H1 (cell line): ENCODE measurements at regions not wholly inside any gene's neighbourhood (a gene's known extent, or its start where the extent isn't known, plus 50 kb on each side); places are given as distances from the start of the nearest gene placed in this dataset.

Experiments
- CTCF ChIA-PET: fragments of 300-600 bp; sonication (Branson Sonifier 250); formaldehyde crosslinking; loops from one replicate; lab custom pipeline; 2021; ENCODE audit not compliant: partially characterized antibody; lab: Charles Lee
- POLR2A ChIA-PET: fragments of 300-600 bp; sonication (Branson Sonifier 250); formaldehyde crosslinking; loops from one replicate; lab custom pipeline; 2021; ENCODE audit warnings: inconsistent platforms; ENCODE audit not compliant: partially characterized antibody; lab: Charles Lee
- DNase-seq, 2 experiments: peaks; one replicate each; pipeline versions ENCODE4 v3.0.0 to v3.0.0-alpha.2; 2010 to 2022; ENCODE audit warnings: low spot score in 2 of 2, low read depth in 1 of 2, mixed read lengths in 1 of 2
- FAIRE-seq: peaks from 2 replicates; lab custom pipeline; 2011; peaks lifted over from hg19 to GRCh38; lab: Jason Lieb, UNC
- H2AFZ ChIP-seq: 2 replicates; pipeline ENCODE4 v1.8.1; 2012; ENCODE audit warnings: low read length, inconsistent platforms
- H2AK5ac ChIP-seq: 2 replicates; pipeline ENCODE4 v1.6.1; 2013; ENCODE audit warnings: low read depth, low read length
- H2BK120ac ChIP-seq: replicated peaks from 2 replicates; pipeline ENCODE3; 2013; ENCODE audit warnings: low read depth, low read length, inconsistent platforms
- H2BK12ac ChIP-seq: 2 replicates; pipeline ENCODE4 v1.6.1; 2013; ENCODE audit warnings: low read depth, low read length
- H2BK15ac ChIP-seq: 2 replicates; pipeline ENCODE4 v1.6.1; 2013; ENCODE audit warnings: low read length
- H2BK20ac ChIP-seq: 2 replicates; pipeline ENCODE4 v1.6.1; 2013; ENCODE audit warnings: low read length
- H2BK5ac ChIP-seq: 2 replicates; pipeline ENCODE4 v1.6.1; 2013; ENCODE audit warnings: low read depth, low read length
- H3K14ac ChIP-seq: 2 replicates; pipeline ENCODE4 v1.6.1; 2013; ENCODE audit warnings: inconsistent platforms; ENCODE audit not compliant: insufficient read length
- H3K18ac ChIP-seq: 2 replicates; pipeline ENCODE4 v1.6.1; 2013; ENCODE audit warnings: low read length; ENCODE audit errors: extremely low read depth
- H3K23ac ChIP-seq: 2 replicates; pipeline ENCODE4 v1.6.1; 2013; ENCODE audit warnings: inconsistent platforms; ENCODE audit not compliant: insufficient read length
- H3K23me2 ChIP-seq: 2 replicates; pipeline ENCODE4 v1.6.1; 2013; ENCODE audit warnings: low read depth, low read length
- H3K27ac ChIP-seq: 2 replicates; pipeline ENCODE4 v1.6.1; 2011; ENCODE audit warnings: low read depth, low read length, inconsistent platforms
- H3K27me3 ChIP-seq, 4 experiments: replicated peaks in 1 of 4; 1 replicate in 1 of 4; 2 replicates in 3 of 4; pipeline versions ENCODE4 v1.6.1 to v1.8.1; 2011 to 2013; ENCODE audit warnings: low read length in 3 of 4, mild to moderate bottlenecking in 3 of 4, inconsistent platforms in 2 of 4, mixed read lengths in 2 of 4, moderate library complexity in 1 of 4; ENCODE audit not compliant: control insufficient read depth in 3 of 4, insufficient read depth in 3 of 4; ENCODE audit errors: extremely low read depth in 1 of 4
- H3K36me3 ChIP-seq, 4 experiments: 2 replicates each; pipeline versions ENCODE4 v1.6.1 to v1.8.1; 2011 to 2013; ENCODE audit warnings: mild to moderate bottlenecking in 4 of 4, low read length in 3 of 4, moderate library complexity in 2 of 4, control low read depth in 1 of 4, inconsistent platforms in 1 of 4; ENCODE audit not compliant: insufficient read depth in 4 of 4, control insufficient read depth in 2 of 4
- H3K4ac ChIP-seq: replicated peaks from 2 replicates; pipeline ENCODE3; 2013; ENCODE audit warnings: low read length, low read depth, mixed read lengths, inconsistent platforms; ENCODE audit not compliant: insufficient read length
- H3K4me1 ChIP-seq, 4 experiments: replicated peaks in 1 of 4; 1 replicate in 1 of 4; 2 replicates in 3 of 4; pipeline versions ENCODE4 v1.6.1 to v1.8.1; 2011 to 2013; ENCODE audit warnings: low read length in 3 of 4, inconsistent platforms in 2 of 4, mixed read lengths in 1 of 4; ENCODE audit not compliant: insufficient read depth in 4 of 4, control insufficient read depth in 3 of 4
- H3K4me2 ChIP-seq, 2 experiments: 2 replicates each; pipeline versions ENCODE4 v1.6.1 to v1.8.1; 2011 to 2013; ENCODE audit warnings: low read depth in 2 of 2, low read length in 2 of 2, control low read depth in 1 of 2, inconsistent platforms in 1 of 2, mild to moderate bottlenecking in 1 of 2; ENCODE audit not compliant: insufficient read depth in 1 of 2
- H3K4me3 ChIP-seq, 4 experiments: fragments of 200-600, 300-600 bp in 1 of 4; sonication (generic), shearing (Covaris generic), sonication (Bioruptor Twin) in 1 of 4; 2 replicates each; pipeline versions ENCODE4 v1.5.1 to v1.8.1; 2011 to 2016; ENCODE audit warnings: low read length in 4 of 4, low read depth in 3 of 4, control low read depth in 2 of 4, inconsistent platforms in 2 of 4, mild to moderate bottlenecking in 2 of 4, mixed read lengths in 1 of 4, moderate library complexity in 1 of 4; ENCODE audit not compliant: insufficient read depth in 2 of 4; ENCODE audit errors: extremely low read depth in 1 of 4
- H3K56ac ChIP-seq: replicated peaks from 2 replicates; pipeline ENCODE3; 2013; ENCODE audit warnings: low read depth, mild to moderate bottlenecking, mixed read lengths, low read length, inconsistent platforms; ENCODE audit not compliant: insufficient read length
- H3K79me1 ChIP-seq: 2 replicates; pipeline ENCODE4 v1.6.1; 2013; ENCODE audit warnings: low read depth, low read length, control low read depth
- H3K79me2 ChIP-seq, 2 experiments: 2 replicates each; pipeline versions ENCODE4 v1.6.1 to v1.8.1; 2012 to 2013; ENCODE audit warnings: low read length in 2 of 2, mild to moderate bottlenecking in 2 of 2, inconsistent platforms in 1 of 2; ENCODE audit not compliant: insufficient read depth in 2 of 2, control insufficient read depth in 1 of 2
- H3K9ac ChIP-seq, 4 experiments: replicated peaks in 1 of 4; 1 replicate in 1 of 4; 2 replicates in 3 of 4; pipeline versions ENCODE4 v1.6.1 to v1.8.1; 2011 to 2013; ENCODE audit warnings: low read depth in 3 of 4, low read length in 3 of 4, control low read depth in 2 of 4, mild to moderate bottlenecking in 2 of 4, moderate library complexity in 2 of 4, inconsistent platforms in 1 of 4; ENCODE audit errors: extremely low read depth in 1 of 4
- H3K9me3 ChIP-seq, 2 experiments: 2 replicates each; pipeline versions ENCODE4 v1.6.1 to v1.8.1; 2012 to 2013; ENCODE audit warnings: mild to moderate bottlenecking in 2 of 2, moderate library complexity in 2 of 2, control low read depth in 1 of 2, inconsistent platforms in 1 of 2, low read depth in 1 of 2, low read length in 1 of 2, mixed read lengths in 1 of 2; ENCODE audit not compliant: insufficient read depth in 2 of 2
- H4K20me1 ChIP-seq, 2 experiments: replicated peaks in 1 of 2; 2 replicates each; pipeline versions ENCODE3 to v1.8.1; 2011 to 2013; ENCODE audit warnings: inconsistent platforms in 2 of 2, low read length in 2 of 2, mild to moderate bottlenecking in 1 of 2; ENCODE audit not compliant: insufficient read depth in 2 of 2, control insufficient read depth in 1 of 2
- H4K5ac ChIP-seq: 2 replicates; pipeline ENCODE4 v1.6.1; 2013; ENCODE audit warnings: low read length, low read depth, mixed read lengths, inconsistent platforms; ENCODE audit not compliant: insufficient read length
- H4K8ac ChIP-seq: 2 replicates; pipeline ENCODE4 v1.8.0; 2013; ENCODE audit warnings: mild to moderate bottlenecking, moderate library complexity, low read length, inconsistent platforms; ENCODE audit not compliant: insufficient read depth; ENCODE audit errors: extremely low read depth
- H4K91ac ChIP-seq: replicated peaks from 2 replicates; pipeline ENCODE3; 2013; ENCODE audit warnings: low read length, mixed read lengths, inconsistent platforms; ENCODE audit not compliant: insufficient read length
- ASH2L ChIP-seq: fragments of 200-600, 300-600 bp; sonication (generic); IDR thresholded peaks from one replicate; pipeline ENCODE4 v1.7.1; 2017; ENCODE audit warnings: low read length
- CBX8 ChIP-seq: fragments of 300-800, 300-1000 bp; sonication (generic); IDR thresholded peaks from 2 replicates; pipeline ENCODE4 v1.7.1; 2016; ENCODE audit warnings: low read depth, low read length, borderline replicate concordance
- CREB1 ChIP-seq: IDR thresholded peaks from 2 replicates; pipeline ENCODE4 v1.6.1; 2012; ENCODE audit warnings: inconsistent platforms
- GABPA ChIP-seq: IDR thresholded peaks from 2 replicates; pipeline ENCODE4 v1.6.1; 2011; ENCODE audit warnings: mild to moderate bottlenecking, low read length, moderate library complexity, borderline replicate concordance; ENCODE audit not compliant: insufficient read depth
- JUN ChIP-seq: IDR thresholded peaks from 2 replicates; pipeline ENCODE4 v1.6.1; 2011; ENCODE audit warnings: low read depth, mild to moderate bottlenecking, improper control_type of control experiment, low read length
- POLR2AphosphoS5 ChIP-seq: IDR thresholded peaks from 2 replicates; pipeline ENCODE4 v1.6.1; 2011; ENCODE audit warnings: low read depth, low read length
- POU5F1 ChIP-seq: IDR thresholded peaks from 2 replicates; pipeline ENCODE4 v1.6.1; 2011; ENCODE audit warnings: low read depth, mild to moderate bottlenecking, low read length, moderate library complexity
- SIN3A ChIP-seq, 2 experiments: IDR thresholded peaks in 1 of 2; conservative IDR thresholded peaks in 1 of 2; 2 replicates each; pipeline ENCODE4 v1.6.1; 2011 to 2012; ENCODE audit warnings: low read length in 2 of 2, improper control_type of control experiment in 1 of 2, low read depth in 1 of 2, mild to moderate bottlenecking in 1 of 2
- SP4 ChIP-seq: IDR thresholded peaks from 2 replicates; pipeline ENCODE4 v1.6.1; 2012; ENCODE audit warnings: low read length, inconsistent platforms
- TAF7 ChIP-seq: optimal IDR thresholded peaks from 2 replicates; pipeline ENCODE3; 2011; ENCODE audit warnings: low read depth, mild to moderate bottlenecking, inconsistent platforms, low read length, moderate library complexity, borderline replicate concordance
- TBP ChIP-seq: IDR thresholded peaks from 2 replicates; pipeline ENCODE4 v1.6.1; 2011; ENCODE audit warnings: low read depth, low read length, improper control_type of control experiment
- WGBS, 2 experiments: shearing (Covaris generic) in 1 of 2; methylation state at CpG; one replicate each; pipeline versions ENCODE4 v1.1.6 to v1.1.7; 2013 to 2015; ENCODE audit warnings: low lambda C conversion rate in 2 of 2, mixed read lengths in 2 of 2, inconsistent platforms in 1 of 2, low coverage in 1 of 2, missing lambda C conversion rate in 1 of 2; ENCODE audit not compliant: insufficient replicate concordance in 2 of 2, insufficient coverage in 1 of 2, insufficient read length in 1 of 2; ENCODE audit errors: extremely low coverage in 1 of 2, missing lambda C conversion rate in 1 of 2; 5-methylcytosine and 5-hydroxymethylcytosine counted together

- no peaks in the 10 kb centered on the region for H4K20me1 ChIP-seq
- no peak overlapping the region for H4K8ac ChIP-seq
- no peak overlapping the region for H3K23ac ChIP-seq
- no peak overlapping the region for H2BK5ac ChIP-seq
- H3K9ac ChIP-seq, result no peak overlapping the region
- no peaks in the 10 kb centered on the region for H3K79me2 ChIP-seq
- no peaks in the 10 kb centered on the region for H3K79me1 ChIP-seq
- POLR2A ChIA-PET, result no interaction called here
- no peak overlapping the region for H3K4me2 ChIP-seq
- H3K14ac ChIP-seq, result no peak overlapping the region
- no peak overlapping the region for H3K4me3 ChIP-seq
- FAIRE-seq (no peak), DNase-seq (no peak)
- H3K4ac ChIP-seq, result no peak overlapping the region
- H3K18ac ChIP-seq, result no peak overlapping the region
- no peak overlapping the region for H2BK12ac ChIP-seq
- no peaks in the 10 kb centered on the region for H3K9me3 ChIP-seq
- H3K27ac ChIP-seq, result no peak overlapping the region
- no peak overlapping the region for H3K56ac ChIP-seq
- H2BK120ac ChIP-seq, result no peak overlapping the region
- CTCF ChIA-PET, result interaction anchor here (0.7 kb wide), 1 partner anchor 13 kb away, joined by 4 read pairs; no protein-coding TSS in a partner anchor
- H2BK20ac ChIP-seq, result no peak overlapping the region
- H4K91ac ChIP-seq, result no peak overlapping the region
- no peaks in the 10 kb centered on the region for H3K23me2 ChIP-seq
- no peak overlapping the region for H2AFZ ChIP-seq
- no peak overlapping the region for H4K5ac ChIP-seq
- no peaks in the 10 kb centered on the region for H3K4me1 ChIP-seq
- H2BK15ac ChIP-seq, result no peak overlapping the region
- WGBS, 2 experiments, result 90% methylated on average over 2 of the region's 2 CpGs; no CpG with 5 or more reads in 1 of the 2 experiments
- no peaks in the 10 kb centered on the region for H3K27me3 ChIP-seq
- TF ChIP-seq POLR2AphosphoS5 (no peak), CBX8 (no peak), JUN (no peak), TBP (no peak), TAF7 (no peak), CREB1 (no peak), POU5F1 (no peak), ASH2L (no peak), GABPA (no peak), SP4 (no peak), SIN3A (conservative IDR thresholded peaks at IDR 0.05 in 1 of 2, IDR thresholded peaks at IDR 0.05 in 1 of 2; ENCODE audit: low read depth in 1 of 2, low read length in 2 of 2) (no peak)
- no peak overlapping the region for H2AK5ac ChIP-seq
- no peaks in the 10 kb centered on the region for H3K36me3 ChIP-seq
Observed at GRCh38 chr5:164581889-164582288, 1076.5 kb downstream of the MAT2B start.
